Esophagus squamous epithelium (tissue), 4 donors: ENCODE measurements at regions not wholly inside any gene's neighbourhood (a gene's known extent, or its start where the extent isn't known, plus 50 kb on each side); places are given as distances from the start of the nearest gene placed in this dataset.

Experiments
- POLR2A ChIP-seq, 4 donors: fragments of 450-650 bp; IDR thresholded peaks; one replicate each; pipeline ENCODE4 v1.6.1; 2017; ENCODE audit warnings: antibody characterized with exemption in 4 of 4, mild to moderate bottlenecking in 4 of 4, moderate library complexity in 3 of 4
- TF ChIP-seq, protein P1 (sequence below), 6 experiments: fragments of 450-650 bp in 4 of 6; fragments of 200-600 bp in 2 of 6; sonication (generic) in 2 of 6; IDR thresholded peaks; one replicate each; pipeline ENCODE4 v1.5.1; 2016 to 2019; ENCODE audit warnings: antibody characterized with exemption in 6 of 6, mild to moderate bottlenecking in 4 of 6, moderate library complexity in 4 of 6

DNA sequence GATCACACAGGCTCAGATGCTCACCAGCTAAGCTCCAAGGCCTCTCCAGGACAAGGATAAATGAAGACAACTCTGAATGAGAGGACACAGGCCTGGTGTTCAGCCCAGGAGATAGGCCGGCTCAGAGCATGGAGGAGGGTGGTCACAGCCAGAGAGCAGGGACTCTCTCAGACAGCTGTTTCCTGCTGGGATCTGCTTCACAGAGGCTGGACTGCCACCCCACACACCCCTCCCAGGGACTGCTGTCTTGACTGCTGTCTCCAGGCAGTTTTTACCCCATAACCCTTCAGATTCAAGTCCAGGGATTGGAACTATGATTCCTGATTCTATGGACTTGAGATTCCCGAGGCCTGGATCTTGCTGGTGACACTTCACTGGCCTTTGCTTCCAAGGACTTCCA is 89.0 kb downstream of the SMIM20 start:
- no peak for TF ChIP-seq POLR2A (IDR thresholded peaks at IDR 0.05)
- TF ChIP-seq, protein P1, sequence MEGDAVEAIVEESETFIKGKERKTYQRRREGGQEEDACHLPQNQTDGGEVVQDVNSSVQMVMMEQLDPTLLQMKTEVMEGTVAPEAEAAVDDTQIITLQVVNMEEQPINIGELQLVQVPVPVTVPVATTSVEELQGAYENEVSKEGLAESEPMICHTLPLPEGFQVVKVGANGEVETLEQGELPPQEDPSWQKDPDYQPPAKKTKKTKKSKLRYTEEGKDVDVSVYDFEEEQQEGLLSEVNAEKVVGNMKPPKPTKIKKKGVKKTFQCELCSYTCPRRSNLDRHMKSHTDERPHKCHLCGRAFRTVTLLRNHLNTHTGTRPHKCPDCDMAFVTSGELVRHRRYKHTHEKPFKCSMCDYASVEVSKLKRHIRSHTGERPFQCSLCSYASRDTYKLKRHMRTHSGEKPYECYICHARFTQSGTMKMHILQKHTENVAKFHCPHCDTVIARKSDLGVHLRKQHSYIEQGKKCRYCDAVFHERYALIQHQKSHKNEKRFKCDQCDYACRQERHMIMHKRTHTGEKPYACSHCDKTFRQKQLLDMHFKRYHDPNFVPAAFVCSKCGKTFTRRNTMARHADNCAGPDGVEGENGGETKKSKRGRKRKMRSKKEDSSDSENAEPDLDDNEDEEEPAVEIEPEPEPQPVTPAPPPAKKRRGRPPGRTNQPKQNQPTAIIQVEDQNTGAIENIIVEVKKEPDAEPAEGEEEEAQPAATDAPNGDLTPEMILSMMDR (IDR thresholded peaks at IDR 0.05), result no peak
